Heart left ventricle (tissue), 13 donors: ENCODE measurements at regions not wholly inside any gene's neighbourhood (a gene's known extent, or its start where the extent isn't known, plus 50 kb on each side); places are given as distances from the start of the nearest gene placed in this dataset.

Experiments
- POLR2A ChIP-seq, 2 donors: fragments of 450-650 bp; IDR thresholded peaks; one replicate each; pipeline ENCODE4 v1.6.1; 2017; ENCODE audit warnings: antibody characterized with exemption in 2 of 2, mild to moderate bottlenecking in 2 of 2, moderate library complexity in 2 of 2
- TF ChIP-seq, protein P1 (sequence below), 12 donors: fragments of 200-600 bp; sonication (generic) in 4 of 12; IDR thresholded peaks; one replicate each; pipeline versions ENCODE4 v1.5.0 to v1.8.0; 2018 to 2022; ENCODE audit warnings: antibody characterized with exemption in 12 of 12, mild to moderate bottlenecking in 5 of 12
- donor health status: ischemic (EF 13 %, LVEDD 7.1; RV severe dilation, severe dysfunction).
- donor health status: DM: no; HTN: yes; CAD: no.
- donor health status: DM: no; HTN: no; CAD: no.
- donor health status: ischemic (EF 25% LVEDD 6.9; RV normal size, moderate dysfunction).
- donor health status: ischemic (EF 25% LVEDD 5.7; RV mildly dilated, moderate dysfunction).
- donor health status: ischemic (EF 35%, LVEDD 5.7; RV mildly dilated, moderate dysfunction).
- donor health status: nonischemic (EF 11% LVEDD 7.7; RV severe dilation, severe dysfunction).
- donor health status: DM: yes; HTN: yes; CAD: no.
- donor health status: PGD.
- donor health status: ischemic (EF 29% LVEDD 5.4; RV normal size, mild dysfunction).
- donor health status: nonischemic (EF 23%, LVEDD 6.1; RV moderate dilation, normal function).

DNA sequence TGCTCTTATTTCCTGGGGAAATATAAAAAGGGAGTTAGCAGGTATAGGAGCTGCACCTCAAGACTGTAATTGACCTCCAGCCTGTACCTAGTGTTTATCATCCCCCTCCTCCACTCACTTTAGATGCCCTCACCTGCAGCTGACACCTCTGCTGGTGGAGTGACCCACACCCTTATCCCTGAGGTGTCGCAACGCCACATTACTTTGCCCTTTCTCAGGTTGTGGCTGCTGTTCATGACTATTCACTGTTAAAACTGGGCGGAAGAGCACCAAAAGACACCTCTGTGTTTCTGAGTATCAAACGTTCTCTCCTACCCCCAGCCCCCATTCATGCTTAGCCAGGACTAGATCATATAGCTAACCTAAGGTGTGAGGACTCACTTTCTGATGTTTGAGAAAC is 101.5 kb upstream of the ADAMTS3 start:
- TF ChIP-seq, protein P1, sequence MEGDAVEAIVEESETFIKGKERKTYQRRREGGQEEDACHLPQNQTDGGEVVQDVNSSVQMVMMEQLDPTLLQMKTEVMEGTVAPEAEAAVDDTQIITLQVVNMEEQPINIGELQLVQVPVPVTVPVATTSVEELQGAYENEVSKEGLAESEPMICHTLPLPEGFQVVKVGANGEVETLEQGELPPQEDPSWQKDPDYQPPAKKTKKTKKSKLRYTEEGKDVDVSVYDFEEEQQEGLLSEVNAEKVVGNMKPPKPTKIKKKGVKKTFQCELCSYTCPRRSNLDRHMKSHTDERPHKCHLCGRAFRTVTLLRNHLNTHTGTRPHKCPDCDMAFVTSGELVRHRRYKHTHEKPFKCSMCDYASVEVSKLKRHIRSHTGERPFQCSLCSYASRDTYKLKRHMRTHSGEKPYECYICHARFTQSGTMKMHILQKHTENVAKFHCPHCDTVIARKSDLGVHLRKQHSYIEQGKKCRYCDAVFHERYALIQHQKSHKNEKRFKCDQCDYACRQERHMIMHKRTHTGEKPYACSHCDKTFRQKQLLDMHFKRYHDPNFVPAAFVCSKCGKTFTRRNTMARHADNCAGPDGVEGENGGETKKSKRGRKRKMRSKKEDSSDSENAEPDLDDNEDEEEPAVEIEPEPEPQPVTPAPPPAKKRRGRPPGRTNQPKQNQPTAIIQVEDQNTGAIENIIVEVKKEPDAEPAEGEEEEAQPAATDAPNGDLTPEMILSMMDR (IDR thresholded peaks at IDR 0.05), result no peak
- TF ChIP-seq POLR2A (IDR thresholded peaks at IDR 0.05), result no peak
